GM12874 (cell line): ENCODE measurements at regions not wholly inside any gene's neighbourhood (a gene's known extent, or its start where the extent isn't known, plus 50 kb on each side); places are given as distances from the start of the nearest gene placed in this dataset.

Source experiments
- TF ChIP-seq, protein P1 (sequence below): IDR thresholded peaks from 2 replicates; pipeline ENCODE4 v1.5.1; 2011; ENCODE audit warnings: low read depth, mild to moderate bottlenecking, control low read depth, low read length, moderate library complexity; ENCODE audit not compliant: insufficient read depth

DNA sequence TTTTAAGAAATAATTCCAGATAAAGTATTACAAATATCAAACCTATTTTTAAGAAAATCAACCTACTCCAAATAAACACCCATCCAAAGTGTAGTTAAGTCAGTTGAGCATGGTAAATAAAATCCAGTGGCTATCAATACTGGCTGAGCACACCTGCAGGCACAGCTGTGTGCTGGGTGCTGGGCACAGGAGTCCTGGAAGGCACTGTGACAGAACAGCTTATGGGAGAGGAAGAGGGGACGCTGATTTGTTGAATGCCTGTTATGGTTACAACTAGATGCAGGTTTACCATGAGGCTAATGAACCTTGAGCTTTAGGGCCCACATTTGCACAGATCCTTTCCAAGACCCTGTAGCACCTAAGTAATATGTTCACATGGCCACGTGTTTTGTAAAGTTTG lies 202.7 kb downstream of the MTX2 start:
- TF ChIP-seq, protein P1, sequence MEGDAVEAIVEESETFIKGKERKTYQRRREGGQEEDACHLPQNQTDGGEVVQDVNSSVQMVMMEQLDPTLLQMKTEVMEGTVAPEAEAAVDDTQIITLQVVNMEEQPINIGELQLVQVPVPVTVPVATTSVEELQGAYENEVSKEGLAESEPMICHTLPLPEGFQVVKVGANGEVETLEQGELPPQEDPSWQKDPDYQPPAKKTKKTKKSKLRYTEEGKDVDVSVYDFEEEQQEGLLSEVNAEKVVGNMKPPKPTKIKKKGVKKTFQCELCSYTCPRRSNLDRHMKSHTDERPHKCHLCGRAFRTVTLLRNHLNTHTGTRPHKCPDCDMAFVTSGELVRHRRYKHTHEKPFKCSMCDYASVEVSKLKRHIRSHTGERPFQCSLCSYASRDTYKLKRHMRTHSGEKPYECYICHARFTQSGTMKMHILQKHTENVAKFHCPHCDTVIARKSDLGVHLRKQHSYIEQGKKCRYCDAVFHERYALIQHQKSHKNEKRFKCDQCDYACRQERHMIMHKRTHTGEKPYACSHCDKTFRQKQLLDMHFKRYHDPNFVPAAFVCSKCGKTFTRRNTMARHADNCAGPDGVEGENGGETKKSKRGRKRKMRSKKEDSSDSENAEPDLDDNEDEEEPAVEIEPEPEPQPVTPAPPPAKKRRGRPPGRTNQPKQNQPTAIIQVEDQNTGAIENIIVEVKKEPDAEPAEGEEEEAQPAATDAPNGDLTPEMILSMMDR: no peak

DNA sequence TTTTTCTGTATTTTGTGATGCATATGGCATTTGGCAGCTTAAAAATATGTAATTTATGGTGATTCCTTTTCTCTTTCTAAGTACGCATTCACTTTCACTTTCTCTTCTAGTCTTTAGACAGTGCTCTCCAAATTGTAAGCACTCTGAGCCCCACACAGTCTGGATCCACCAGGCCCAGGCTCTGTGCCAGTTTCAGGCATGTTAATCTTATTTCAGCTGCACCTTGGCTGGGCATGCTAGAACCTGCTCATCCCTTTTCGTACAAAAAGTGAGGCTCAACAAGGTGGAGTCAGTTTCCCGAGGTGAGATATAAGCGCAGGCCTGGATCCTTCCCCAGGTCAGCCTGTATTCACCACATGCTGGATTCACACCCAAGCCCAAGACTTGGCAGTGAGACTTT lies 203.9 kb downstream of the MTX2 start:
- TF ChIP-seq, protein P1: no peak

DNA sequence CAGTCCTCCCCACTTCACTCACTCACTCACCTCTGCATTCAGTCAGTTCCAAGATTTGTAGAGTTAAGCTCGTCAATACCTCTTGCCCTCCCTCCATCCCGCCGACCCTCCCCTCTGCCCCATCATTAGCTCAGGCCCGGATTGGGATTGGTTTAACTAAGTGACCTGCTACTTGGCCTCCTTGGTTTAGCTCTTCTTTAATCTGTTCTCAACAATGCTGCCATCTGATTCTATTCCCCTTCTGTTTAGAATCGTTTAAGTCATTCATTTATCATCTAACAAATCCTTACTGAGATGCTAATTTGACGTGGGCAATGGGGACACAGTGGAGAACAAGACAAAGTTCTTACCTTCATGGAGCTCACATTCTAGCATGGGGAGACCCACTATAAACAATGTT lies 204.6 kb downstream of the MTX2 start:
- TF ChIP-seq, protein P1: no peak

DNA sequence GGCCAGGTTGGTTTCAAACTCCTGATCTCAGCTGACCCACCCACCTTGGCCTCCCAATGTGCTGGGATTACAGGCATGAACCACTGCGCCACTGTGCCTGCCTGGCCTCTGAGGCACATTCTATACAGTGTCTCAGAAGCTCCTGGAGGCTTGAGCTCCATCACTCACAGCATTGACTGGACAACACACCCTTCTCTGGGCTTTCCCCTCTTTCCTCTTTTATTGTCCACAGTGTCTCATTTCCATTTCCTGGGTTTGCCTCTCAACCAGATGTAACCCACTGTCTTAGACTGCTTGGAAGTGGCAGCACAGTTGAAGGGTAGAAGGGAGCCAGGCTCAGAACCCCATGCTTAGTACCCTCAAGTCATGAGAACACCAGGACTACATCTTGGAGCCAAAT lies 208.1 kb downstream of the MTX2 start:
- TF ChIP-seq, protein P1: no peak

DNA sequence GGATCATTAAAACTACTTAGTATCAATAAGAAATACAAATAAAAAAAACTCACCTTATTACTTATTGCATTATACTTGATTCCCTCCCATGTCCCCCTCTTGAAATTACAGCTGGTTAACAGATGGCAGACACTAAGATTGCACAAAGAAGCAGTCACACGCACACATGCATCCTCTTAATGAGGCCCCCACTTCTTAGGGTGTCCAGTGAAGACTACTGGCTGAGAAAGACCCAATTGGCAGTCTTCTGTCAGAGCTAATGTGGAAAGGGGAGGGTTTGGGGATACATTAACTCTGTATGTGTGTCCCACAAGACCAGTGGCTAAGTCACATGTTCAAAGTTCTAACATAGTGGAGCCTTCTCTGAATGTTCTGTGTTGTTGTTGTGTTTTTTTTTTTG lies 210.7 kb downstream of the MTX2 start:
- TF ChIP-seq, protein P1: no peak

DNA sequence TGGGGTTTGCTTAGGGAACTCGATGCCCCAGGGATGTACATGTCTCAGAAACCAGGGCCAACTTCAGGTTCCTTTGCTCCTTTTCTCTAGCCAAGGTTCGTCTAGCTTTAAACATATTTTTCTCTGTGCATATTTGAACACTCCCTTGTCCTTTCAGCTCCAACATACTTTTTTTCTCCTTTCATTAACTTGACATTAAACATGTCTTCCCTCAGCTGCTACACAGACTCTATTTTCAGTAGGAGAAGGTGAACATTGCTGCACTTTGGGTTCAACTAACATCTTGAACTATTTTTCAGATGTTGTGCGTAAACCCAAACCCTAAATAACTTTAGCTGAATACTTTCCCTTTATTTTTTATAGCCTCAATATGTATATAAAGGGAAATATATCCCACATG lies 212.9 kb downstream of the MTX2 start:
- TF ChIP-seq, protein P1: no peak

DNA sequence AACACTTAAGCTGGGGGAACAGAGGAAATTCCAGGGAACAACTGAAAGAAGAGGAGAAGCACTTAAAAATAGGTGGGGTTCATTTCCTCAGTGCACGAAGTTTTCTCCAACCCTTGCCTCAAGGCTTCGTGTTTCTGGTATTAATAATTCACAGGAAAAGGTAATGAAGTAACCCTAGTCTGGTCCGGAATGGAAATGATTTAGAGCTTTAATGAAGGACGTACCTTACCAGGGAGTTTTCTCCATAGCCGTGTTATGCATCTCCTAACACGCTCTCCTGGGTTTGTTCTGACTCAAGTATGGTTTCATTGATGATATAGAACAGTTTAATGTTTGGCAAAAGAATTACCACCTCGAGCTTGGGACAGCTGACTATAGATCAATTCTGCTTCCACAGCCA lies 214.2 kb downstream of the MTX2 start:
- TF ChIP-seq, protein P1: no peak
